NCI-H748 (cell line): ENCODE measurements at regions not wholly inside any gene's neighbourhood (a gene's known extent, or its start where the extent isn't known, plus 50 kb on each side); places are given as distances from the start of the nearest gene placed in this dataset.
A peak's percentile ranks its signal among the peaks of the same experiment; 100 is the strongest.
"Not testable (repeated sequence)": the region's sequence is repeated elsewhere in the genome, so short reads cannot be mapped to it uniquely, and the experiment has no call there.

ENCODE experiments used
- DNase-seq: peaks from one replicate; lab custom pipeline; 2025; ENCODE audit not compliant: unreplicated experiment; lab: John Stamatoyannopoulos, UW

DNA sequence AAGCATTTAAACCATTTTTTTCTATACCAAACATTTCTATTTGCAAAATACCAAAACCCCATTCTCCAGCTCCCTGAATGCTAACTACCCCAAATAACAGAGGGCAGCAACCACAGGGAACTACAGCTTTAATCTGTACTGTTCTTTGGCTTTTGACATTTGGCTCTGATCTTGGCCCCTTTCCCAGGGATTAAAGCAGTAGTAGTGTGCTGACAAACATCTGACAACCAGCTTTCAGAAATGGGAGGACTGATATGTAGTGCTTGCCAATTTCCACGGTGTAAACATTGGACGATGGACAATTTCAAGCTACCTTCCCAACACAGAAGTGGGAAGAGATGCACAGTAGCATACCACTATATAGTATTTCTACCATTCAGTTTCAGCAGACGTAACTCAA is 88.4 kb upstream of the TEAD1 start:
- DNase-seq = no peak

DNA sequence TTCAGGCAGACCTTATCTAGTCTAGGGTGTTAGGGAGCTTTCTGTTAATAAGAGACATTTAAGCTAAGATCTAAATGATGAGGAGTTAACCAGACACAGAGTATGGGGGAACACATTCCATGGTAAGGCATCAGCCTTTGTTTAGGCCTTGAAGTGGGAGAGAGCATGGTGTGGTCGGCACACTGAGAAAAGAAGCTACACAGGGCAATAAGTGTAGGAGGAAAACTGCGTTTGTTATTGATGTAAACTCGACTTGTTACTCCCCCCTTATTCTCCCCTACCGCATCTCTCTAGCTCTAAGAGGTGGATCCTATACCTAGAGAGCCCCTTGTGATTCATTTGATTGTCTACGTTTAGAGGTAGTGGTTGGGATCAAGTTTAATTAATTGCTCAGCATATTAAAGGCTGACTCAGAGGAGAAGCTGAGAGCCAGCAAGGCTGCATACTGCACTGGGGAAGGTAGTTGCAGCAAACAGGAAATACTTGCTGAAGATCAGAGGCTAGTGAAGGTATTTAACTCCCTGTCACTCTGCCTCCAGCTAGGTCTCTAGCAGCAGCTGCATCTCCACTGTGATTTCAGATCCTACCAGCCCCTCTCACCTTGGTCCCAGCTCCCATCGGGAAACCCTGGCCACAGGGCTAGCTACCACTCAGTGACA is 86.8 kb upstream of the TEAD1 start:
- no peak for DNase-seq

DNA sequence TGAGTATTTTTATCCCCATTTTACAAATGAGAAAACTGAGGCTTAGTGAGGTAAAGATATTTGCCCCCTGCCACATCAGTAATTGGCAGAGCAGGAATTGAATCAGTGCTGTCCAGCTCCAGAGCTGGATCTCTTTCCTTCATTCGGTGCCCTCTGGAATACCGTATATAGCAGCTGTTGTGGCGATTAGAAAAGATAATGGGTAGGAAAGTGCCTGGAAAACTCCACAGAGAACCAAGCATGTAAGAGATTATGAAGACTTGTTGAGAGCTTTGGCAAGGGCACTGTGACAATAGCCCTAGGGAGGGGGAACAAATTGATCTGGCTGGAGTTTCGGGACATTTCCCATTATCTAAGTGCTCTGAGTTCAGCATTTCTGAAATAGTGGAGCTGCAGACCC is 82.5 kb upstream of the TEAD1 start:
- DNase-seq = no peak

DNA sequence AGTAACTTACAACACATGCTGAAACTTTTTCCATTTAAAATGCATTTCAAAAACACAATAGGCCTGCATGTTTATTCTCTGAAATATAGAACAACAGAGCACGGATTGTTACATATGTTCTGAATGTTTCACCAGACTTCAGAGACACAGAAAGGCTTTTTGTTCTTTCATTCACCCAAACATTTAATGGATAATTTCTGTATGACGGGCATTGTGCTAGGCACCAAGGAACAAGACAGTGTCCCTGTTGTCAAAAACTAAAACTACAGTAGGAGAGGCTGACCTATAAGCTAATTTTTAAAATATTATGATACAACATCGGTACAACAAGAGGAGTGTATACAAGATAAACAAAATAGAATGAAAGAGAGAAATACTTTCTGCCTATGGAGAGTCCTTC is 81.9 kb upstream of the TEAD1 start:
- no peak for DNase-seq

DNA sequence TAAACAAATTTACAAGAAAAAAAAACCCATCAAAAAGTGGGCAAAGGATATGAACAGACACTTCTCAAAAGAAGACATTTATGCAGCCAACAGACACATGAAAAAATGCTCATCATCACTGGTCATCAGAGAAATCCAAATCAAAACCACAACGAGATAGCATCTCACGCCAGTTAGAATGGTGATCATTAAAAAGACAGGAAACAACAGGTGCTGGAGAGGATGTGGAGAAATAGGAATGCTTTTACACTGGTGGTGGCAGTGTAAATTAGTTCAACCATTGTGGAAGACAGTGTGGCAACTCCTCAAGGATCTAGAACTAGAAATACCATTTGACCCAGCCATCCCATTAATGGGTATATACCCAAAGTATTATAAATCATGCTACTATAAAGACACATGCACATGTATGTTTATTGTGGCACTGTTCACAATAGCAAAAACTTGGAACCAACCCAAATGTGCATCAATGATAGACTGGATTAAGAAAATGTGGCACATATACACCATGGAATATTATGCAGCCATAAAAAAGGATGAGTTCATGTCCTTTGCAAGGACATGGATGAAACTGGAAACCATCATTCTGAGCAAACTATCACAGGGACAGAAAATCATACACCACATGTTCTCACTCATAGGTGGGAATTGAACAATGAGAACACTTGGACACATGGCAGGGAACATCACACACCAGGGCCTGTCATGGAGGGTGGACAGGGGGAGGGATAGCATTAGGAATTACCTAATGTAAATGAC is 79.0 kb upstream of the TEAD1 start:
- DNase-seq = not testable (repeated sequence)

DNA sequence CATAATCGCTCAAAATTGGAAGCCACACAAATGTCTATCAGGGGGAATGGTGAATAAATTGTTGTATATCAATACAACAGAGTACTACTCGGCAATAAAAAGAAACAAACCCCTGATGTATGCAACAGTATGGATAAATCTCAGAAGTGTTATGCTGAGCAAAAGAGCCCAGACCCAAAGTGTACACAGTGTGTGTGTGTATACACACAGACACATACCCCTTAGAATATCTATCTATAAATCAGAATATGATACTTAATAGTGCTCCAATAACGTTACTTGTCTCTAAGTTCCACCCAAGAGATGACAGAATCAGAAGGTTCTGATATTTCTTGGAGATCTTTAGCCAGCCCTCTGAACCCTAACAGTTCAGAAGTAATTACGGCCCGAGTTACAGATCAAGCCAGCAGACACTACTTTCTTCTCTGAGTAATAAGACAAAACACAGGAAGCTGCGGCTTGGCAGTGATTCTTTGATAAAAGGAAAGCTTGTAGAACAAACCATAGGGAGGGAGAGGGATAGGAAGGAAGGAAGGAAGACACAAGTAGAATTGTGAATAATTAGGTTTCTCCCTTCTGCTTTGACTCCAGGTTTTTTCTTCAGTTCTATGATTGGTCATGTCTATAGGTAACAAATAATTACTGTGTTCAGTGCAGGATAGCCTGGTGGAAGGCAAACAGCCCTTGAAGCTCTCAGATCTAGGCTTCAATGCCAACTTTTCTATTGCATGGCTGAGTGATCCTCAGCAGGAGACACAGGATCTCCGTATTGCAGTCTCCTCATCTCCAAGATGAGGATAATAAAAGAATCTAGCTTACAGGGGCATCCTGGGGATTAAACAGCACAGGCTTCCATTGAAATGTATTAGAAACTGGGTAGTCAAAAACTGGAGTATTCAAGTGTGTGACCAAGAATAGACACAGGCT is 75.6 kb upstream of the TEAD1 start:
- no peak for DNase-seq

DNA sequence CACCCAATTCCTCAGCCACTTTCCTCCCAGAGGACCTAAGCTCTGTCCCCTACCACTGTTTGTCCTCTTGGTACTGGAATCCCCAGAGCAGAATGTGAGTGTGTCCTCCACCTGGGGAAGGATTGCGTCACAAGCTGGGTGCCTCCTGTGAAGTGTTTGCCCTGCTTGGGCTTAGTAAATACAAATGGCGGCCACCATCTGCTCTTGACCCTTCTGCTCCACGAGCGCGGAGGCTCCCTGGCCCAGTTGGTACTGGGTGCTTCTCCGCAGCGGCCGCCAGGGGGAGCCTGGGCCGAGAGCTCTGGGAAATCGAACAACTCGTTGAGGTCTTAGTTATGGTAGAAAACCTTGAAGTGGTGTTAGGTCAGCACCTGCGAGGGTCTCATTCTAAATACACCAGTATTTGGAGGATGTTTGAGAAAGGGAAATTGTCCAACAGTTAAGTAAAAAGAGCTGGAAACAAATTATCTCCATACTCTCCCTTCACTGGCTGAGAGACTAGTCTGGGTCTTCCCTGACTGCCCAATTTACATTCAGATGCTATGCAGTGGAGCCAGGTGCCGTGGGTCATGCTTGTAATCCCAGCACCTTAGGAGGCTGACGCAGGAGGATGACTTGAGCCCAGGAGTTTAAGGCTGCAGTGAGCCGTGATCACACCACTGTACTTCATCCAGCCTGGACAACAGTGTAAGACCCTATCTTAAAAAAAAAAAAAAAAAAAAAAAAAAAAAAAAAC is 74.6 kb upstream of the TEAD1 start:
- DNase-seq = peak; percentile 77

DNA sequence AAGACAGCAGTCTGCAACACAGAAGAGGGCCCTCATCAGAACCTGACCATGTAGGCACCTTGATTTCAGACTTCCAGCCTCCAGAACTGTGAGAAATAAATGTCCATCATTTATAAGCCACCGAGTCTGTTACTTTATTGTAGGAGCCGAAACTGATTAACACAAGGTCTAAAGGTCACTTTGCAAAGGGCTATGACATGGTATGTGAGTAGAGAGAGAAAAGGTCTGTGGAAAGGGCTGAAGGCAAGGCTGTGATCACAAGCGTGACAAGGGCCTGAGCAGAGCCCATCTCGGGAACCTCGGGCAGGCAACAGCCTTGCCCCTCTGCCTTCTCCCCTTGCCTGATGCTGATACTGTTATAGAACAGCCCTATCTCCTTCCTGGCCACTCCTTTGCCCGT is 73.4 kb upstream of the TEAD1 start:
- no peak for DNase-seq

DNA sequence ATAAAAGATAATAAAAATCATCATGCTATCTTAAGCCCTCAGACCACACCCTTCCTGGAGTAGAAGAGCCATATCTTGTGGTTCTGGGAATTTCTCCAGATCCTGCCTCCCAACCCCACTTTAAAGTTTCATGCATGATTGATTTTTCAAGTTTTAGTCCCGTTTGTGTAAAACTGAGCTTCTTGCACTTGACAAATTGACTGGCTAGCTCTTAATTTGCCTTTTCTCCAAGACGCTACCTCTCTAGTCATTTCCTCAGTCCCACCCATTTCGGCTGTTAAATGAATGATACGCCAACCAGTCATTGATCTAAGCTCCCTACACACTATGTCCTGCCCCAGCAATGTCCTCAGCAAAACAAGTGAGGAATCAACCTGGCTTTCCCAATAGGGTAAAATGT is 71.8 kb upstream of the TEAD1 start:
- no peak for DNase-seq

DNA sequence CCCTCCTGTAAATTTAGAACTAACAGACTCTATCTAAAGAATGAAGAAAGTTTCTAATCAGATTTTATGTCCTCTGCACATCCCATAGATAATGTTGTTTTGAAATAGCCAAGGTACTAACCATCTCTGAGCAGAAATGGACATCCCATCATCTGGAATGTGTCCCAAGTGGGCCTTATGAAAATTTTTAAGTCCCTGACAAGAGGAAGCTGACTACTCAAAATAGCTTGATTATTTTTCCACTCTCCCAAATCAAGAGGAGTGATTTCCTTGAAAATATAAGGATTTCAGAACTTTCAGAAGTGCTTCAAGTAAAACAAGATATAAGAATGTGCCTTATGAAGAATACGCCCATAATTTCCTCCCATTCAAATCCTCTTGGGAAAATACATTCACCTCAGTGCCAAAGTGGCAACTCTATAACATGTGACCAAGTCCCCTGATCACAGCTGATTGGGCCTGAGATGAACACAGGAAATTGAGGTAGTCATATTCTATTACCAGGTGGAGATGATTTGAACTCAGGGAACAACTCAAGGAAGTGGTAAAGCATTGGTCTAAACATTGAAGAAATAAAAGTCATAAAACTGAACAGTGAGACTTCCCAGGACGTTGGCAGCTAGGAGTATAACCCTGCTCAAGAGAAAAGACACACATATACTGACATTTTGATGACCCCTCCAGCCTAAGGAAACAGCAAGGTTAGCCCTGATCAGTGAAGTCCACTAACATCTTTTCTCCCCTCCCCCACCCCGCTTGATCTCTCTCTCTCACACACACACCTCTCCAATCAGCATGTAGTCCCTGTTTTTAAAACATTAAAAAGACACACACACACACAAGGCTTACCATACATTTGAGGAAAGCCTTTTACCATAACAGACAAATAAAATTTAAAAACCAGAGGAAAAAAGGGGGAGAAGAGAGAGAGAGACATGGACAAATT is 70.8 kb upstream of the TEAD1 start:
- DNase-seq = no peak

DNA sequence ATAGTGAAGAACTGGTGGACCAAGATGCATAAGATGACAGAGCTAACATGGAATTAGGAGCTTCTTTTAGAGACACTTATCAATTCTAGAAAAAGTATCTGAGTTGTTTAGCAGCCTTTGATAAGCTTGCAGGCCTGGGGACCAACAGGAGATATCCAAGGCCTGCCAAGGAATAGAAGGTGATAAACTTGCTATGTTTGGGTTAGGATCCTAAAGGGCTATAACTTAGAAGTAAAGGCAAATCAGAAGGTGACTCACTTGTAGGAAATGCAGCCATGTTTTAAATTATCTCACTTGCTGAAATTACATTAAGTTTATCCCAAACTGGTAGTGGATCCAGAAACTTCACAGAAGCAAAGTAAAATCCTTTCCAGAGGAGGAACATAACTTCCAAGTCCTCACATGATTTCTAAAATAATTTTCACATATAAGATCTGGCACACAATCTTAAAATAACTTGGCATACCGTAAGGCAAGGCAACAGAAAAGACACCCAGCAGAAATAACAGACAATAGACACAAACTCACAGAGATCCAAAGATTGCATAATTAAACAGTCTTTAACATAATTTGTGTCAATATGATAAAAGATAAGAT is 69.6 kb upstream of the TEAD1 start:
- no peak for DNase-seq

DNA sequence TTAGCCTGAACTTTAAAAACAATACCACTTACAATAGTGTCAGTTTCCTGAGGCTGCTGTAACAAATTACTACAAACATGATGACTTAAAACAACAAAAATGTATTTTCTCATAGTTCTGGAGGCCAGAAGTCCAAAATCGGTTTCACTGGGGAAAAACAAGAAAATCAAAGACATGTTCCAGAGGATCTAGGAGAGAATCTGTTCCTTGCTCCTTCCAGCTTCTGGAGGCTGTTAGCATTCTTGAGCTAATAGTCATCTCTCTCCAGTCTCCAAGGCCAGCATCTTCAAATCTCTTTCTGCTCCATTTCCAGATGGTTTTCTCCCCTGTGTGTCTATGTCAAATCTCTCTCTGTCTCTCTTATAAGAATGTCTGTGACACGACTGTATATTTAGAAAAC is 67.6 kb upstream of the TEAD1 start:
- DNase-seq = no peak

DNA sequence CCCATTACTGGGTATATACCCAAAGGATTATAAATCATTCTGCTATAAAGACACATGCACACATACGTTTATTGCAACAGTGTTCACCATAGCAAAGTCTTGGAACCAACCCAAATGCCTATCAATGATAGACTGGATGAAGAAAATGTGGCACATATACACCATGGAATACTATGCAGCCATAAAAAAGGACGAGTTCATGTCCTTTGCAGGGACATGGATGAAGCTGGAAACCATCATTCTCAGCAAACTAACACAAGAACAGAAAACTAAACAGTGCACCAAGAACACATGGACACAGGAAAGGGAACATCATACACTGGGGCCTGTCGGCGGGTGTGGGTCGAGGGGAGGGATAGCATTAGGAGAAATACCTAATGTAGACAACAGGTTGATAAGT is 65.5 kb upstream of the TEAD1 start:
- not testable (repeated sequence) for DNase-seq

DNA sequence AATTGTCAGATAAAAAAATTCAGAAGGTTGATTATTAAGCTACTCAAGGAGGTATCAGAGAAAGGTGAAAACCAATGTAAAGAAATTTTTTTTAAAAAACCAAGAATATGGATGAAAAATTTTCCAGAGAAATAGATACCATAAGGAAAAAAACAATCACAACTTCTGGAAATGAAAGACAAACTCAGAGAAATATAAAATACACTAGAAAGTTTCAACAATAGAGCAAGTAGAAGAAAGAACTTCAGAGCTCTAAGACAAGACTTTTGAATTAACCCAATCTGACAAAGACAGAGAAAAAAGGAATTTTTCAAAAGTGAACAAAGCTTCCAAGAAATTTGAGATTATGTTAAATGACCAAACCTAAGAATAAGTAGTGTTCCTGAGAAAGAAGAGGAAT is 62.9 kb upstream of the TEAD1 start:
- no peak for DNase-seq

DNA sequence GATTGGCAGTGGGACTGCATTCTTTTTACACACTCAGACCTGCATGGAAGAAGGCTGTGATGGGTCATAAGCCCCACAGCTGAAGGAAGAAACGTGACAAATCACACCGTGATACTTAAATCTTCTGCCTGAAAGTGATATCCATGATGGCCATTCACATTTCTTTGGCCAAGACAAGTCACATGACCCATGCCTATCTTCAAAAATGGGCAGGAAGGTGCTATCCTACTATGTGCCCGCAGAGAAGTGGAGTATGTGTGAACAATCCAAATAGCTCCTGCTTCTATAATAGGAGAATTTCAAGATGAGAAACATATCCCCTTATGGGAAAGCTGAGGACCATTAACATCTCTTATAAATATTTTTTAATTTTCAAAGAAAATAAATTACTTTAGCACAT is 56.6 kb upstream of the TEAD1 start:
- DNase-seq = no peak

DNA sequence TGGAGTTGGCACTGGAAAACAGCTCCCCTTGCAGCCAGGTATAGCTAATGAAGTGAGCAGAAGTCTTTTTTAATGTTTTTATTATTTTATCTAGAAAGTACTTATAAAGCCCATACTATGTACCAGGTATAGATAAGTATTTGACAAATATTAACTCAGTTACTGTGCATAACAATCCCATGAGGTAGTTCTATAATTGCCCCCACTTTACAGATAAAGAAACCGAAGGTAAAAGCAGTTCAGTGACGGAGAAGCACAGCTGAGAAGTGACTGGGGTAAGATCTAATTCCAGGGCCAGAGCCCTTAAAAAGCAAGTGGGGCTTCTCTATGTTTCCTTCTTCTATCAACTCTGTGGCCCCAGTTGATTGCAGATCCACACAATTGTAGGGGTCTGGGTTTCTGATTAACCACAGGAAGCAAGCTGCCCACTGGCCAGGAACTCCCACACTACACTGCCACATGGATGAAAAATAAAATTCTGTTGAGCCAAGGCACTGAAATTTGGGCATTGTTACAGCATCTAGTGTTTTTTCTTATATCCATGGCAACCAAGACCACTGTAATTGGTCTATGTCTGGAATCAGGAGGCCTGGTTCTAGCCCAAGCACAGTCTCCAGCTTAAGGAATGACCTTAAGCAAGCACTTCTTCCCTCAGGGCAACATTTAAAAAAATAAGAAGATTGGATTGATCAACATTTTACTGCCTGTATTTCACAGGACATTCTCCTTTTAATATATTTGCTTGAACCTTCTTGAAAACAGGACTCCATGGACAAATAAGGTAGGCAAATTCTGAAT is 55.3 kb upstream of the TEAD1 start:
- DNase-seq = no peak

DNA sequence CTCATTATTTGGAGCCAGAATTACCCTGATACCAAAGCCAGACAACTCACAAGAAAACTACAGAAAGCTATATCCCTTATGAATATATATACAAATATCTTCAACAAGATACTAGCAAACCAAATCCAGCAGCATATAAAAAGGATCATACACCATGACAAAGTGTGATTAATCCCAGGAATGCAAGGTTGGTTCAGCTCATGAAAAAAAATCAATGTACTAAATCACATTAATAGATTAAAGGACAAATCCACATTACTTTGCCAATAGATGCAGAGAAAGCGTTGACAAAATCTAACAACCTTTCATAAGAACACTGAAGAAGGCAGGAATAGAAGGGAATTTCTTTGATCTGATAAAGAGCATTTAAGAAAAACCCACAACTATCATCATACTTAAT is 50.4 kb upstream of the TEAD1 start:
- DNase-seq = no peak
